NCI-H2029 treated with DMSO at 0.1 percent for 48 hours (cell line): ENCODE measurements at regions not wholly inside any gene's neighbourhood (a gene's known extent, or its start where the extent isn't known, plus 50 kb on each side); places are given as distances from the start of the nearest gene placed in this dataset.

Experiments
- DNase-seq: peaks from one replicate; lab custom pipeline; 2025; lab: John Stamatoyannopoulos, UW

- no peak for DNase-seq
Observed at GRCh38 chr17:70796757-70797156, 627.4 kb downstream of the KCNJ2 start.

- DNase-seq, result no peak
Observed at GRCh38 chr17:70797166-70797565, 627.8 kb downstream of the KCNJ2 start.

GRCh38 chr17:70804161-70804560, 634.8 kb downstream of the KCNJ2 start:
- no peak for DNase-seq

GRCh38 chr17:70808596-70808995, 639.3 kb downstream of the KCNJ2 start:
- DNase-seq, result no peak

GRCh38 chr17:70810609-70811008, 641.3 kb downstream of the KCNJ2 start:
- DNase-seq, result no peak

GRCh38 chr17:70813355-70813930, 644.1 kb downstream of the KCNJ2 start:
- DNase-seq, result no peak

GRCh38 chr17:70819183-70819582, 649.9 kb downstream of the KCNJ2 start:
- DNase-seq, result no peak

- DNase-seq, result no peak
Observed at GRCh38 chr17:70820276-70820675, 650.9 kb downstream of the KCNJ2 start.

GRCh38 chr17:70825321-70826125, 656.2 kb downstream of the KCNJ2 start:
- no peak for DNase-seq

- DNase-seq, result no peak
Observed at GRCh38 chr17:70829876-70830275, 660.5 kb downstream of the KCNJ2 start.

GRCh38 chr17:70834039-70834438, 664.7 kb downstream of the KCNJ2 start:
- DNase-seq, result no peak

GRCh38 chr17:70848785-70849184, 679.5 kb downstream of the KCNJ2 start:
- DNase-seq, result no peak

- DNase-seq, result peak; percentile 77
Observed at GRCh38 chr17:70855401-70856054, 686.2 kb downstream of the KCNJ2 start.

GRCh38 chr17:70857351-70857750, 688.0 kb downstream of the KCNJ2 start:
- no peak for DNase-seq

- no peak for DNase-seq
Observed at GRCh38 chr17:70859829-70860228, 690.5 kb downstream of the KCNJ2 start.

GRCh38 chr17:70862295-70862694, 693.0 kb downstream of the KCNJ2 start:
- DNase-seq, result no peak

- no peak for DNase-seq
Observed at GRCh38 chr17:70863436-70864248, 694.3 kb downstream of the KCNJ2 start.

- DNase-seq, result no peak
Observed at GRCh38 chr17:70865993-70866804, 696.9 kb downstream of the KCNJ2 start.

- no peak for DNase-seq
Observed at GRCh38 chr17:70868149-70868548, 698.8 kb downstream of the KCNJ2 start.

- DNase-seq, result no peak
Observed at GRCh38 chr17:70869402-70870085, 700.2 kb downstream of the KCNJ2 start.
